K562 (cell line): ENCODE measurements at regions not wholly inside any gene's neighbourhood (a gene's known extent, or its start where the extent isn't known, plus 50 kb on each side); places are given as distances from the start of the nearest gene placed in this dataset.

Source experiments
- ATAC-seq: fragments of 200-7000 bp; cut with Tn5 transposase; 3 replicates; pipeline ENCODE4 v1.9.1; 2020; ENCODE audit warnings: moderate library complexity
- BruUV-seq: library from RNA; stranded (reverse); fragments of 400-500 nt; replicated peaks from 2 replicates; lab custom pipeline; 2021; lab: Mats Ljungman, UMichigan
- CTCF ChIA-PET: fragments of 300-600 bp; formaldehyde crosslinking; extraction: SDS; loops from one replicate; lab custom pipeline; 2021; ENCODE audit warnings: low intra/inter-chr PET ratio; lab: Yijun Ruan, JAX
- POLR2A ChIA-PET: fragments of 300-600, 350-650 bp; sonication (Branson Sonifier 250); formaldehyde crosslinking; extraction: SDS; loops from one replicate; lab custom pipeline; 2021; ENCODE audit warnings: antibody characterized with exemption, inconsistent platforms; lab: Yijun Ruan, JAX
- DNase-seq, 4 experiments: peaks; one replicate each; pipeline versions ENCODE4 v3.0.0 to v3.0.0-alpha.2; 2011 to 2018; ENCODE audit warnings: low spot score in 3 of 4, mixed read lengths in 3 of 4; ENCODE audit errors: extremely low read depth in 1 of 4
- FAIRE-seq: peaks from 2 replicates; lab custom pipeline; 2011; peaks lifted over from hg19 to GRCh38; lab: Jason Lieb, UNC
- H2AFZ ChIP-seq: 2 replicates; pipeline ENCODE4 v1.6.0; 2011; ENCODE audit warnings: low read depth, low read length, control low read depth, inconsistent platforms
- H3K27ac ChIP-seq: fragments of 200-600 bp; 3 replicates; pipeline ENCODE4 v1.8.0; 2011; ENCODE audit warnings: low read depth, mild to moderate bottlenecking, control low read depth, inconsistent platforms, low read length, moderate library complexity, mixed read lengths; ENCODE audit errors: extremely low read depth
- H3K27me3 ChIP-seq, 2 experiments: fragments of 300-600 bp in 1 of 2; 2 replicates in 1 of 2; 3 replicates in 1 of 2; pipeline versions ENCODE4 v1.6.0 to v1.8.0; 2011; ENCODE audit warnings: inconsistent platforms in 2 of 2, low read length in 2 of 2, mild to moderate bottlenecking in 1 of 2, mixed read lengths in 1 of 2, moderate library complexity in 1 of 2; ENCODE audit not compliant: control insufficient read depth in 2 of 2, insufficient read depth in 2 of 2
- H3K36me3 ChIP-seq: fragments of 300-600 bp; 3 replicates; pipeline ENCODE4 v1.8.0; 2011; ENCODE audit warnings: mild to moderate bottlenecking, low read length, inconsistent platforms; ENCODE audit not compliant: control insufficient read depth, insufficient read depth
- H3K4me1 ChIP-seq, 2 experiments: fragments of 200-600 bp in 1 of 2; replicated peaks in 1 of 2; 2 replicates in 1 of 2; 3 replicates in 1 of 2; pipeline versions ENCODE4 v1.5.1 to v1.8.0; 2011; ENCODE audit warnings: inconsistent platforms in 2 of 2, low read length in 2 of 2, mild to moderate bottlenecking in 1 of 2, mixed read lengths in 1 of 2, moderate library complexity in 1 of 2; ENCODE audit not compliant: control insufficient read depth in 2 of 2, insufficient read depth in 2 of 2
- H3K4me2 ChIP-seq: 2 replicates; pipeline ENCODE4 v1.6.1; 2011; ENCODE audit warnings: low read length, control low read depth, inconsistent platforms, mixed read lengths; ENCODE audit not compliant: insufficient read depth
- H3K4me3 ChIP-seq: fragments of 200-600 bp; sonication (generic), shearing (Covaris generic); 2 replicates; pipeline ENCODE4 v1.5.1; 2016; ENCODE audit warnings: control low read depth, inconsistent platforms
- H3K79me2 ChIP-seq: fragments of 200-600 bp; 3 replicates; pipeline ENCODE4 v1.8.0; 2011; ENCODE audit warnings: low read length, inconsistent platforms; ENCODE audit not compliant: control insufficient read depth, insufficient read depth
- H3K9ac ChIP-seq, 2 experiments: 2 replicates each; pipeline versions ENCODE4 v1.6.0 to v1.6.1; 2011; ENCODE audit warnings: low read depth in 2 of 2, low read length in 2 of 2, control low read depth in 1 of 2, inconsistent platforms in 1 of 2, mild to moderate bottlenecking in 1 of 2, mixed read lengths in 1 of 2; ENCODE audit not compliant: insufficient read depth in 1 of 2
- H3K9me1 ChIP-seq: one replicate; pipeline ENCODE4 v1.6.0; 2011; ENCODE audit warnings: inconsistent platforms, mild to moderate bottlenecking, low read length, moderate library complexity; ENCODE audit not compliant: control insufficient read depth, insufficient read depth
- H3K9me3 ChIP-seq: replicated peaks from 2 replicates; pipeline ENCODE4 v1.5.1; 2011; ENCODE audit warnings: low read depth, low read length, inconsistent platforms; ENCODE audit not compliant: control insufficient read depth, insufficient read depth
- H4K20me1 ChIP-seq: replicated peaks from 2 replicates; pipeline ENCODE4 v1.6.1; 2011; ENCODE audit warnings: low read length, inconsistent platforms, mixed read lengths; ENCODE audit not compliant: control insufficient read depth, insufficient read depth
- CHD2 ChIP-seq: IDR thresholded peaks from 2 replicates; pipeline ENCODE4 v1.6.1; 2011; ENCODE audit warnings: low read depth, low read length
- CREB1 ChIP-seq, 2 experiments: sonication (generic) in 1 of 2; formaldehyde crosslinking in 1 of 2; IDR thresholded peaks; 2 replicates each; pipeline versions ENCODE4 v1.6.1 to v1.8.0; 2012 to 2022; ENCODE audit warnings: inconsistent platforms in 1 of 2, mild to moderate bottlenecking in 1 of 2, missing genetic modification reagents in 1 of 2, moderate library complexity in 1 of 2
- EP300 ChIP-seq: IDR thresholded peaks from 2 replicates; pipeline ENCODE4 v1.6.1; 2012; ENCODE audit warnings: low read length, improper control_type of control experiment
- RFX7 ChIP-seq: fragments of 250-450 bp; sonication (Bioruptor Pico); IDR thresholded peaks from 2 replicates; pipeline ENCODE4 v1.5.1; 2021; ENCODE audit warnings: mild to moderate bottlenecking
- TAF15 ChIP-seq: fragments of 200-400 bp; formaldehyde crosslinking; IDR thresholded peaks from 2 replicates; pipeline ENCODE4 v1.6.1; 2017; ENCODE audit warnings: mild to moderate bottlenecking, low read depth, low read length, moderate library complexity
- TARDBP ChIP-seq: fragments of 450-650 bp; IDR thresholded peaks from 2 replicates; pipeline ENCODE4 v1.6.1; 2016
- ZKSCAN1 ChIP-seq: fragments of 150-350 bp; IDR thresholded peaks from 2 replicates; pipeline ENCODE4 v1.6.1; 2016; ENCODE audit warnings: low read depth, low read length
- ZNF384 ChIP-seq: IDR thresholded peaks from 2 replicates; pipeline ENCODE4 v1.6.1; 2012; ENCODE audit warnings: low read depth, low read length, improper control_type of control experiment
- WGBS: fragments of 100-300 bp; shearing (Covaris generic); methylation state at CpG from one replicate; pipeline ENCODE4 v1.1.6; 2016; ENCODE audit warnings: low coverage, mixed read lengths; ENCODE audit not compliant: insufficient coverage; ENCODE audit errors: missing lambda C conversion rate; 5-methylcytosine and 5-hydroxymethylcytosine counted together
- in situ Hi-C: fragments of 300-500 bp; cut with MboI; formaldehyde crosslinking; loops from 4 replicates; pipeline ENCODE4 v1.15.0; 2018; ENCODE audit warnings: inconsistent platforms, mixed read lengths
- intact Hi-C: fragments of 100-400 bp; cut with micrococcal nuclease; formaldehyde crosslinking; loops from 2 replicates; pipeline ENCODE4 v1.14.2; 2022
- TF ChIP-seq, protein P1 (sequence below): fragments of 250-450 bp; sonication (Bioruptor Pico); IDR thresholded peaks from 2 replicates; pipeline ENCODE4 v1.5.0; 2020; ENCODE audit warnings: mild to moderate bottlenecking
- TF ChIP-seq, protein P2 (sequence below): fragments of 150-350 bp; conservative IDR thresholded peaks from 2 replicates; pipeline ENCODE4 v1.6.1; 2014; ENCODE audit warnings: low read length

DNA sequence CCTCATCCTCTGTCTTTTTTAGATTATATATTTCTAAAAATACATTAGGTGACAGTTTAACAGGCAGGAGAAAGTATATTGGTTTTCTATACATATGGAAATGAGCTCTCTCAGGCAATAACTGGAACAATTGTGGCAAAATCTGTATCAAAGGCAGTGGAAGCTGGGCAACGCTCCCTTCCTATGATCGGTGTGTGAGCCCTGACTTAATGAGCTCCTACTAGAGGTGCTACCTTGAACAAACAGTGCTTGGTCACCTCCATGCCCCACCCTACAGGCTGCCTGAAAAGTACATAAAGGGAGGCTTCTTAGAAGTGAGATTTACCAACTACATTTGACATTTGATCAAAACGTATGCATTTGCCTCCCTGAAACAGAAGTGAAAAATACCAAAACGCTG, 185.3 kb downstream of the EFNB2 start:
- ATAC-seq = no peak
- no peaks in the 10 kb centered on the region for H3K79me2 ChIP-seq
- H3K27me3 ChIP-seq = no peaks in the 10 kb centered on the region
- in situ Hi-C loops (no loop called here), intact Hi-C loops (no loop called here)
- H3K9me3 ChIP-seq = no peaks in the 10 kb centered on the region
- H2AFZ ChIP-seq = no peak overlapping the region
- POLR2A ChIA-PET = no interaction called here
- H3K27ac ChIP-seq = no peak overlapping the region
- H3K4me3 ChIP-seq = no peak overlapping the region
- no peaks in the 10 kb centered on the region for H3K4me1 ChIP-seq
- no peaks in the 10 kb centered on the region for H3K36me3 ChIP-seq
- no peak for FAIRE-seq
- no TSS peak for BruUV-seq
- H3K9ac ChIP-seq = no peak overlapping the region
- CTCF ChIA-PET = no interaction called here
- no peaks in the 10 kb centered on the region for H3K9me1 ChIP-seq
- DNase-seq = no peak
- H4K20me1 ChIP-seq = no peaks in the 10 kb centered on the region
- WGBS = 4% methylated on average over 3 of the region's 4 CpGs
- H3K4me2 ChIP-seq = no peak overlapping the region
- TF ChIP-seq ZNF384 = no peak
- no peak for TF ChIP-seq EP300
- no peak for TF ChIP-seq TARDBP
- TF ChIP-seq RFX7 = no peak
- TF ChIP-seq ZKSCAN1 = no peak
- TF ChIP-seq CHD2 = no peak
- TF ChIP-seq, protein P1, sequence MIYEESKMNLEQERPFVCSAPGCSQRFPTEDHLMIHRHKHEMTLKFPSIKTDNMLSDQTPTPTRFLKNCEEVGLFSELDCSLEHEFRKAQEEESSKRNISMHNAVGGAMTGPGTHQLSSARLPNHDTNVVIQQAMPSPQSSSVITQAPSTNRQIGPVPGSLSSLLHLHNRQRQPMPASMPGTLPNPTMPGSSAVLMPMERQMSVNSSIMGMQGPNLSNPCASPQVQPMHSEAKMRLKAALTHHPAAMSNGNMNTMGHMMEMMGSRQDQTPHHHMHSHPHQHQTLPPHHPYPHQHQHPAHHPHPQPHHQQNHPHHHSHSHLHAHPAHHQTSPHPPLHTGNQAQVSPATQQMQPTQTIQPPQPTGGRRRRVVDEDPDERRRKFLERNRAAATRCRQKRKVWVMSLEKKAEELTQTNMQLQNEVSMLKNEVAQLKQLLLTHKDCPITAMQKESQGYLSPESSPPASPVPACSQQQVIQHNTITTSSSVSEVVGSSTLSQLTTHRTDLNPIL (CRISPR knock-in tag) = no peak
- TF ChIP-seq, protein P2, sequence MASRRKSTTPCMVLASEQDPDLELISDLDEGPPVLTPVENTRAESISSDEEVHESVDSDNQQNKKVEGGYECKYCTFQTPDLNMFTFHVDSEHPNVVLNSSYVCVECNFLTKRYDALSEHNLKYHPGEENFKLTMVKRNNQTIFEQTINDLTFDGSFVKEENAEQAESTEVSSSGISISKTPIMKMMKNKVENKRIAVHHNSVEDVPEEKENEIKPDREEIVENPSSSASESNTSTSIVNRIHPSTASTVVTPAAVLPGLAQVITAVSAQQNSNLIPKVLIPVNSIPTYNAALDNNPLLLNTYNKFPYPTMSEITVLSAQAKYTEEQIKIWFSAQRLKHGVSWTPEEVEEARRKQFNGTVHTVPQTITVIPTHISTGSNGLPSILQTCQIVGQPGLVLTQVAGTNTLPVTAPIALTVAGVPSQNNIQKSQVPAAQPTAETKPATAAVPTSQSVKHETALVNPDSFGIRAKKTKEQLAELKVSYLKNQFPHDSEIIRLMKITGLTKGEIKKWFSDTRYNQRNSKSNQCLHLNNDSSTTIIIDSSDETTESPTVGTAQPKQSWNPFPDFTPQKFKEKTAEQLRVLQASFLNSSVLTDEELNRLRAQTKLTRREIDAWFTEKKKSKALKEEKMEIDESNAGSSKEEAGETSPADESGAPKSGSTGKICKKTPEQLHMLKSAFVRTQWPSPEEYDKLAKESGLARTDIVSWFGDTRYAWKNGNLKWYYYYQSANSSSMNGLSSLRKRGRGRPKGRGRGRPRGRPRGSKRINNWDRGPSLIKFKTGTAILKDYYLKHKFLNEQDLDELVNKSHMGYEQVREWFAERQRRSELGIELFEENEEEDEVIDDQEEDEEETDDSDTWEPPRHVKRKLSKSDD = no peak
- no peak for TF ChIP-seq TAF15
- no peak for TF ChIP-seq CREB1 (IDR thresholded peaks at IDR 0.05)
- no peak for TF ChIP-seq CREB1 (CRISPR knock-in tag; IDR thresholded peaks at IDR 0.05)
- TF ChIP-seq, all 486 proteins: peak for 0
